T-cell (primary cell): ENCODE measurements at regions not wholly inside any gene's neighbourhood (a gene's known extent, or its start where the extent isn't known, plus 50 kb on each side); places are given as distances from the start of the nearest gene placed in this dataset.

Experiments used
- ATAC-seq, 4 experiments: fragments of 200-7000 bp in 3 of 4; fragments of 150-1000 bp in 1 of 4; cut with Tn5 transposase; replicated peaks in 1 of 4; 1 replicate in 3 of 4; 2 replicates in 1 of 4; pipeline ENCODE4 v1.10.0; 2021; ENCODE audit warnings: moderate library complexity in 3 of 4, mild to moderate bottlenecking in 2 of 4, moderate number of reproducible peaks in 1 of 4
- CTCF ChIA-PET, 2 donors: fragments of 300-600 bp; sonication (Branson Sonifier 250); formaldehyde crosslinking; loops; one replicate each; lab custom pipeline; 2022; ENCODE audit warnings: antibody characterized with exemption in 2 of 2; lab: Charles Lee
- POLR2A ChIA-PET, 2 donors: fragments of 300-600 bp; sonication (Branson Sonifier 250); formaldehyde crosslinking; loops; one replicate each; lab custom pipeline; 2022; ENCODE audit warnings: antibody characterized with exemption in 2 of 2; lab: Charles Lee
- DNase-seq, 35 experiments: peaks; one replicate each; pipeline versions ENCODE4 v3.0.0 to v3.0.0-alpha.2; 2013 to 2023
- H3K27ac ChIP-seq: one replicate; pipeline ENCODE4 v1.5.1; 2013; ENCODE audit warnings: low read length
- H3K27me3 ChIP-seq, 2 experiments: replicated peaks in 1 of 2; 1 replicate in 1 of 2; 2 replicates in 1 of 2; pipeline versions ENCODE4 v1.6.1 to v1.7.0; 2013; ENCODE audit warnings: low read length in 1 of 2, mixed read lengths in 1 of 2; ENCODE audit not compliant: control insufficient read depth in 2 of 2, insufficient read depth in 2 of 2; ENCODE audit errors: extremely low read depth in 1 of 2
- H3K36me3 ChIP-seq, 2 donors: 1 replicate in 1 of 2; 2 replicates in 1 of 2; pipeline versions ENCODE4 v1.6.1 to v1.7.0; 2013; ENCODE audit warnings: low read length in 1 of 2; ENCODE audit not compliant: control insufficient read depth in 2 of 2, insufficient read depth in 1 of 2; ENCODE audit errors: extremely low read depth in 1 of 2
- H3K4me1 ChIP-seq, 2 experiments: 1 replicate in 1 of 2; 2 replicates in 1 of 2; pipeline versions ENCODE4 v1.6.1 to v1.7.0; 2013; ENCODE audit warnings: low read length in 2 of 2, mixed read lengths in 1 of 2; ENCODE audit not compliant: insufficient read depth in 2 of 2, control insufficient read depth in 1 of 2; ENCODE audit errors: extremely low read depth in 1 of 2
- H3K4me3 ChIP-seq, 2 donors: 1 replicate in 1 of 2; 2 replicates in 1 of 2; pipeline versions ENCODE4 v1.5.1 to v1.7.0; 2013; ENCODE audit warnings: mild to moderate bottlenecking in 2 of 2, low read length in 1 of 2, moderate library complexity in 1 of 2; ENCODE audit not compliant: control insufficient read depth in 1 of 2; ENCODE audit errors: extremely low read depth in 1 of 2
- H3K9me3 ChIP-seq: 2 replicates; pipeline ENCODE4 v1.7.0; 2013
- H3K27ac Mint-ChIP-seq, 2 donors: one replicate each; pipeline ENCODE4 v1.8.0; 2020 to 2021; ENCODE audit warnings: mild to moderate bottlenecking in 2 of 2, mixed read lengths in 2 of 2
- H3K27me3 Mint-ChIP-seq, 2 donors: one replicate each; pipeline ENCODE4 v1.8.0; 2021 to 2022; ENCODE audit warnings: mixed read lengths in 2 of 2
- H3K36me3 Mint-ChIP-seq: one replicate; pipeline ENCODE4 v1.8.0; 2021; ENCODE audit warnings: mixed read lengths
- H3K4me1 Mint-ChIP-seq, 3 donors: one replicate each; pipeline ENCODE4 v1.8.0; 2020 to 2022; ENCODE audit warnings: mixed read lengths in 3 of 3, mild to moderate bottlenecking in 1 of 3
- H3K4me3 Mint-ChIP-seq, 3 donors: one replicate each; pipeline ENCODE4 v1.8.0; 2020 to 2022; ENCODE audit warnings: mild to moderate bottlenecking in 3 of 3, mixed read lengths in 3 of 3, moderate library complexity in 3 of 3
- H3K9me3 Mint-ChIP-seq, 3 donors: one replicate each; pipeline ENCODE4 v1.8.0; 2020 to 2022; ENCODE audit warnings: mixed read lengths in 3 of 3
- WGBS: methylation state at CpG from one replicate; pipeline ENCODE4 v1.1.5; 2013; ENCODE audit warnings: missing lambda C conversion rate; ENCODE audit not compliant: insufficient coverage; 5-methylcytosine and 5-hydroxymethylcytosine counted together

GRCh38 chr6:167653561-167653960, 173.2 kb upstream of the AFDN start:
- Mint-ChIP-seq H3K27ac (no peak overlapping the region), H3K4me3 (no peak overlapping the region), H3K36me3 (no peaks in the 10 kb centered on the region), H3K4me1 (no peaks in the 10 kb centered on the region), H3K27me3 (peaks cover 0 to 5% of the 10 kb centered on the region in 2 donors), H3K9me3 (no peaks in the 10 kb centered on the region)
- no peaks in the 10 kb centered on the region for H3K4me1 ChIP-seq
- H3K27ac ChIP-seq: no peak overlapping the region
- DNase-seq: no peak
- ChIA-PET CTCF (no interaction called here), POLR2A (no interaction called here)
- no peaks in the 10 kb centered on the region for H3K9me3 ChIP-seq
- no peak for ATAC-seq
- no peak overlapping the region for H3K4me3 ChIP-seq
- 93% methylated on average over 22 of the region's 23 CpGs for WGBS
- H3K36me3 ChIP-seq: no peaks in the 10 kb centered on the region
- peaks cover 0 to 27% of the 10 kb centered on the region in 2 experiments for H3K27me3 ChIP-seq

- H3K27ac Mint-ChIP-seq: no peak overlapping the region
- no peak overlapping the region for H3K4me3 ChIP-seq
- H3K27ac ChIP-seq: no peak overlapping the region
- H3K9me3 Mint-ChIP-seq: no peaks in the 10 kb centered on the region
- 75% methylated on average over 3 of the region's 4 CpGs for WGBS
- peaks cover 0 to 1% of the 10 kb centered on the region in 2 donors for H3K27me3 Mint-ChIP-seq
- H3K4me1 Mint-ChIP-seq: no peaks in the 10 kb centered on the region
- ChIA-PET POLR2A (no interaction called here), CTCF (no interaction called here)
- no peak overlapping the region for H3K4me3 Mint-ChIP-seq
- DNase-seq (no peak), ATAC-seq (no peak)
- no peaks in the 10 kb centered on the region for H3K36me3 ChIP-seq
- no peaks in the 10 kb centered on the region for H3K4me1 ChIP-seq
- no peaks in the 10 kb centered on the region for H3K9me3 ChIP-seq
- H3K36me3 Mint-ChIP-seq: no peaks in the 10 kb centered on the region
- H3K27me3 ChIP-seq: peaks cover 0 to 19% of the 10 kb centered on the region in 2 experiments
These were observed 172.3 kb upstream of the AFDN start for GRCh38 chr6:167654389-167654788.

GRCh38 chr6:167655174-167655821, 171.4 kb upstream of the AFDN start:
- no peaks in the 10 kb centered on the region for H3K9me3 Mint-ChIP-seq

GRCh38 chr6:167658106-167658505, 168.6 kb upstream of the AFDN start:
- ChIA-PET CTCF (no interaction called here), POLR2A (no interaction called here)
- ATAC-seq (no peak), DNase-seq (no peak)
- Histone ChIP-seq H3K36me3 (no peaks in the 10 kb centered on the region), H3K4me3 (no peak overlapping the region), H3K27me3 (peaks cover 0 to 5% of the 10 kb centered on the region in 2 experiments), H3K9me3 (no peaks in the 10 kb centered on the region), H3K27ac (no peak overlapping the region), H3K4me1 (no peaks in the 10 kb centered on the region)
- Mint-ChIP-seq H3K27ac (no peak overlapping the region), H3K4me3 (no peak overlapping the region), H3K27me3 (no peaks in the 10 kb centered on the region), H3K4me1 (no peaks in the 10 kb centered on the region), H3K9me3 (no peaks in the 10 kb centered on the region), H3K36me3 (no peaks in the 10 kb centered on the region)
- WGBS: 100% methylated on average over 3 of the region's 5 CpGs

More at GRCh38 chr6:167655174-167655821, 171.4 kb upstream of the AFDN start:
- Mint-ChIP-seq H3K27ac (no peak overlapping the region), H3K27me3 (no peaks in the 10 kb centered on the region), H3K4me3 (no peak overlapping the region), H3K4me1 (no peaks in the 10 kb centered on the region), H3K36me3 (no peaks in the 10 kb centered on the region)
- ChIA-PET POLR2A (no interaction called here), CTCF (no interaction called here)
- Histone ChIP-seq H3K4me3 (no peak overlapping the region), H3K27ac (no peak overlapping the region), H3K4me1 (no peaks in the 10 kb centered on the region), H3K27me3 (peaks cover 0 to 15% of the 10 kb centered on the region in 2 experiments), H3K9me3 (no peaks in the 10 kb centered on the region), H3K36me3 (no peaks in the 10 kb centered on the region)
- ATAC-seq: no peak
- no peak for DNase-seq
- WGBS: 72% methylated on average over 4 of the region's 4 CpGs

- no peaks in the 10 kb centered on the region for H3K4me1 ChIP-seq
- no peak overlapping the region for H3K4me3 ChIP-seq
- H3K27me3 ChIP-seq: peaks cover 0 to 2% of the 10 kb centered on the region in 2 experiments
- no peak overlapping the region for H3K27ac Mint-ChIP-seq
- no peak for DNase-seq
- ChIA-PET CTCF (no interaction called here), POLR2A (no interaction called here)
- ATAC-seq: no peak
- H3K4me1 Mint-ChIP-seq: no peaks in the 10 kb centered on the region
- peaks cover 0 to 2% of the 10 kb centered on the region in 2 donors for H3K27me3 Mint-ChIP-seq
- 84% methylated on average over 3 of the region's 4 CpGs for WGBS
- no peaks in the 10 kb centered on the region for H3K36me3 Mint-ChIP-seq
- no peak overlapping the region for H3K27ac ChIP-seq
- no peaks in the 10 kb centered on the region for H3K9me3 Mint-ChIP-seq
- H3K4me3 Mint-ChIP-seq: no peak overlapping the region
- H3K36me3 ChIP-seq: no peaks in the 10 kb centered on the region
- no peaks in the 10 kb centered on the region for H3K9me3 ChIP-seq
These were observed 167.7 kb upstream of the AFDN start for GRCh38 chr6:167659046-167659445.

- H3K36me3 ChIP-seq: no peaks in the 10 kb centered on the region
- DNase-seq (no peak), ATAC-seq (no peak)
- H3K36me3 Mint-ChIP-seq: no peaks in the 10 kb centered on the region
- H3K4me3 ChIP-seq: no peak overlapping the region
- peaks cover 0 to 2% of the 10 kb centered on the region in 2 donors for H3K27me3 Mint-ChIP-seq
- H3K4me1 Mint-ChIP-seq: no peaks in the 10 kb centered on the region
- no peaks in the 10 kb centered on the region for H3K9me3 Mint-ChIP-seq
- POLR2A ChIA-PET: no interaction called here
- H3K4me1 ChIP-seq: no peaks in the 10 kb centered on the region
- peaks cover 0 to 2% of the 10 kb centered on the region in 2 experiments for H3K27me3 ChIP-seq
- no peaks in the 10 kb centered on the region for H3K9me3 ChIP-seq
- WGBS: 100% methylated on average over 2 of the region's 4 CpGs
- no peak overlapping the region for H3K27ac ChIP-seq
- H3K27ac Mint-ChIP-seq: no peak overlapping the region
- CTCF ChIA-PET: no interaction called here
- H3K4me3 Mint-ChIP-seq: no peak overlapping the region
These were observed 166.3 kb upstream of the AFDN start for GRCh38 chr6:167660424-167660823.
